ENCODE measurements at regions not wholly inside any gene's neighbourhood (a gene's known extent, or its start where the extent isn't known, plus 50 kb on each side); places are given as distances from the start of the nearest gene placed in this dataset.

GRCh38 chr6:166008441-166009369 is 158.9 kb downstream of the TBXT start:
- H2AFZ ChIP-seq (ENCODE audit: low read depth, low read length): no peak overlapping the region
- no peaks in the 10 kb centered on the region for H3K4me1 ChIP-seq (ENCODE audit: low read length)
- no peaks in the 10 kb centered on the region for H3K36me3 ChIP-seq (replicated peaks; ENCODE audit: low read depth, low read length)
- H3K27ac ChIP-seq (ENCODE audit: low read length): no peak overlapping the region
- no peak overlapping the region for H3K4me3 ChIP-seq (ENCODE audit: low read length)
- no peaks in the 10 kb centered on the region for H3K79me2 ChIP-seq (ENCODE audit: low read length)
- no peaks in the 10 kb centered on the region for H4K20me1 ChIP-seq (ENCODE audit: insufficient read depth, low read length)
- no peaks in the 10 kb centered on the region for H3K27me3 ChIP-seq (ENCODE audit: low read depth, low read length)
- H3K9me3 ChIP-seq (ENCODE audit: insufficient read depth, low read length): no peaks in the 10 kb centered on the region
- no peak overlapping the region for H3K9ac ChIP-seq (ENCODE audit: low read length)
- TF ChIP-seq EZH2phosphoT487 (IDR thresholded peaks at IDR 0.05; ENCODE audit: low read depth) (no peak), CTCF (IDR thresholded peaks at IDR 0.05; ENCODE audit: low read depth, low read length) (no peak)
- H3K4me2 ChIP-seq (ENCODE audit: low read length): no peak overlapping the region

DNA sequence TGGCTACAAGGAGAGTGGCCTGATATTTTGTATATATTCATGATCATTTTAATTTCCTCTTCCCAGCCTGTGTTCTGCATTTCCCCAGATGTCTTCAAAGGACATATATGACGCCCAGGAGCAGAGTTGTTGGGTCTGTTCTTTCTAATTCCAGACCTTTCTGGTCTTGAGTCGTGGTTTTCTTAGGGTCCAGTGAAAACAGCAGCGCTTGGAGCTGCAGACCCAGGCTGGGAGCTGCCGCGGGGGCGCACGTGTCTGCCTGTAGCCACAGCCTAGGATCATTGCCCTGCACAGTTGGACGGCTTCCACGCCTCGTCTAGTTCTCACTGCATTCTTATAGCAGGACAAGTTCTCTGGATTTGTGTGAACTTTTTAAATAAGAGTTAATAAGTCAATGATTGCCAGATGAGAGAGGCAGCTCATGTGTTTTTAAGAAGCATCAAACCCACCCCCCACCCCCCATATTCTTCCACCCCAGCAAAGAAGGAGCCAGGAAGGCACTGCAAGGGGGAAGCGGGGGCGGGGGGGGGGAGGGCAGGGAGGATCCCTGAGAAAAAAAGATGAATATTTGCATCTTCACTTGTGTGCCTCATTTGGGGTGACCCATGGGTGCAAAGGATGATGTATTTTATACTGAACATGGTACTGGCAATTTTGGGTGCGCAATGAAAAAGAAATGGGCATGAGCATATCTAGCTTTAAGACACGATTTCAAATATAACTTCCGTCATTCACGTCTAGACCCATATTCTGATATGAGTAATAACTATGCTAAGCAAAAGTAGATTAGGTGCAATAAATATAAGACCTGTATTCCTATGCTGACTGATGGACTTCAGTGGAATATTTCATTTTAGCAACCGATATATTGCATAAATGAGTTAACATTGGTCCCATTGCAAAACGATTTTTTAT is 160.0 kb downstream of the TBXT start:
- H3K9me3 ChIP-seq (ENCODE audit: insufficient read depth, low read length): no peaks in the 10 kb centered on the region
- H3K27me3 ChIP-seq (ENCODE audit: low read depth, low read length): no peaks in the 10 kb centered on the region
- TF ChIP-seq CTCF (IDR thresholded peaks at IDR 0.05; ENCODE audit: low read depth, low read length): no peak
- no peak for TF ChIP-seq EZH2phosphoT487 (IDR thresholded peaks at IDR 0.05; ENCODE audit: low read depth)
- H3K4me3 ChIP-seq (ENCODE audit: low read length): no peak overlapping the region
- no peaks in the 10 kb centered on the region for H3K79me2 ChIP-seq (ENCODE audit: low read length)
- H4K20me1 ChIP-seq (ENCODE audit: insufficient read depth, low read length): no peaks in the 10 kb centered on the region
- H3K9ac ChIP-seq (ENCODE audit: low read length): no peak overlapping the region
- H3K36me3 ChIP-seq (replicated peaks; ENCODE audit: low read depth, low read length): no peaks in the 10 kb centered on the region
- H3K4me1 ChIP-seq (ENCODE audit: low read length): no peaks in the 10 kb centered on the region
- H3K4me2 ChIP-seq (ENCODE audit: low read length): no peak overlapping the region
- no peak overlapping the region for H3K27ac ChIP-seq (ENCODE audit: low read length)
- no peak overlapping the region for H2AFZ ChIP-seq (ENCODE audit: low read depth, low read length)

- H2AFZ ChIP-seq (ENCODE audit: low read depth, low read length): no peak overlapping the region
- H3K79me2 ChIP-seq (ENCODE audit: low read length): no peaks in the 10 kb centered on the region
- H3K27ac ChIP-seq (ENCODE audit: low read length): no peak overlapping the region
- H3K36me3 ChIP-seq (replicated peaks; ENCODE audit: low read depth, low read length): no peaks in the 10 kb centered on the region
- H3K9ac ChIP-seq (ENCODE audit: low read length): no peak overlapping the region
- H3K9me3 ChIP-seq (ENCODE audit: insufficient read depth, low read length): no peaks in the 10 kb centered on the region
- H3K4me2 ChIP-seq (ENCODE audit: low read length): no peak overlapping the region
- H3K27me3 ChIP-seq (ENCODE audit: low read depth, low read length): no peaks in the 10 kb centered on the region
- H3K4me3 ChIP-seq (ENCODE audit: low read length): no peak overlapping the region
- no peak for TF ChIP-seq CTCF (IDR thresholded peaks at IDR 0.05; ENCODE audit: low read depth, low read length)
- no peak for TF ChIP-seq EZH2phosphoT487 (IDR thresholded peaks at IDR 0.05; ENCODE audit: low read depth)
- no peaks in the 10 kb centered on the region for H4K20me1 ChIP-seq (ENCODE audit: insufficient read depth, low read length)
- no peaks in the 10 kb centered on the region for H3K4me1 ChIP-seq (ENCODE audit: low read length)
Observed at GRCh38 chr6:166006900-166007301, 160.8 kb downstream of the TBXT start.

Data from OCI-LY3 (cell line).